Endodermal cell (in vitro differentiated cells): ENCODE measurements at regions not wholly inside any gene's neighbourhood (a gene's known extent, or its start where the extent isn't known, plus 50 kb on each side); places are given as distances from the start of the nearest gene placed in this dataset.

Experiments used
- DNase-seq: peaks from one replicate; pipeline ENCODE4 v3.0.0-alpha.2; 2017
- H3K27ac ChIP-seq: 2 replicates; pipeline ENCODE4 v1.5.1; 2013; ENCODE audit warnings: mild to moderate bottlenecking, low read depth, low read length, moderate library complexity
- H3K27me3 ChIP-seq: 2 replicates; pipeline ENCODE4 v1.6.1; 2013; ENCODE audit warnings: mild to moderate bottlenecking, low read length, moderate library complexity; ENCODE audit not compliant: insufficient read depth, control insufficient read depth, poor library complexity, severe bottlenecking
- H3K36me3 ChIP-seq: 2 replicates; pipeline ENCODE4 v1.7.0; 2013; ENCODE audit warnings: mild to moderate bottlenecking, low read length, moderate library complexity; ENCODE audit not compliant: control insufficient read depth, insufficient read depth
- H3K4me1 ChIP-seq: one replicate; pipeline ENCODE4 v1.7.0; 2013; ENCODE audit warnings: low read length; ENCODE audit not compliant: control insufficient read depth, insufficient read depth
- H3K4me3 ChIP-seq: 2 replicates; pipeline ENCODE4 v1.5.1; 2013; ENCODE audit warnings: mild to moderate bottlenecking, low read length, moderate library complexity
- H3K9ac ChIP-seq: 2 replicates; pipeline ENCODE4 v1.6.1; 2013; ENCODE audit warnings: mild to moderate bottlenecking, low read length, moderate library complexity; ENCODE audit not compliant: poor library complexity, severe bottlenecking; ENCODE audit errors: extremely low read depth
- H3K9me3 ChIP-seq: 2 replicates; pipeline ENCODE4 v1.6.1; 2013; ENCODE audit warnings: mild to moderate bottlenecking, low read length, moderate library complexity; ENCODE audit not compliant: control insufficient read depth
- H3K27ac Mint-ChIP-seq: 2 replicates; pipeline ENCODE4 v1.8.0; 2020; ENCODE audit warnings: mixed read lengths
- H3K27me3 Mint-ChIP-seq: 2 replicates; pipeline ENCODE4 v1.8.0; 2021; ENCODE audit warnings: mild to moderate bottlenecking, mixed read lengths; ENCODE audit not compliant: insufficient read depth
- H3K36me3 Mint-ChIP-seq: 2 replicates; pipeline ENCODE4 v1.8.0; 2020; ENCODE audit warnings: low read depth, mixed read lengths
- H3K4me1 Mint-ChIP-seq: 2 replicates; pipeline ENCODE4 v1.8.0; 2020; ENCODE audit warnings: mixed read lengths
- H3K4me3 Mint-ChIP-seq: 2 replicates; pipeline ENCODE4 v1.8.0; 2020; ENCODE audit warnings: mild to moderate bottlenecking, moderate library complexity, mixed read lengths
- H3K9me3 Mint-ChIP-seq: 2 replicates; pipeline ENCODE4 v1.8.0; 2020; ENCODE audit warnings: mild to moderate bottlenecking, mixed read lengths
- WGBS, 2 experiments: methylation state at CpG; one replicate each; pipeline versions ENCODE4 v1.1.5 to v1.1.7; 2013; ENCODE audit warnings: missing lambda C conversion rate in 2 of 2, mixed read lengths in 1 of 2; ENCODE audit not compliant: insufficient coverage in 1 of 2, insufficient read length in 1 of 2; 5-methylcytosine and 5-hydroxymethylcytosine counted together
- TF ChIP-seq, protein P1 (sequence below): fragments of 200-600 bp; sonication (generic); conservative IDR thresholded peaks from 2 replicates; pipeline ENCODE4 v1.5.0; 2021; ENCODE audit warnings: antibody characterized with exemption, mild to moderate bottlenecking

DNA sequence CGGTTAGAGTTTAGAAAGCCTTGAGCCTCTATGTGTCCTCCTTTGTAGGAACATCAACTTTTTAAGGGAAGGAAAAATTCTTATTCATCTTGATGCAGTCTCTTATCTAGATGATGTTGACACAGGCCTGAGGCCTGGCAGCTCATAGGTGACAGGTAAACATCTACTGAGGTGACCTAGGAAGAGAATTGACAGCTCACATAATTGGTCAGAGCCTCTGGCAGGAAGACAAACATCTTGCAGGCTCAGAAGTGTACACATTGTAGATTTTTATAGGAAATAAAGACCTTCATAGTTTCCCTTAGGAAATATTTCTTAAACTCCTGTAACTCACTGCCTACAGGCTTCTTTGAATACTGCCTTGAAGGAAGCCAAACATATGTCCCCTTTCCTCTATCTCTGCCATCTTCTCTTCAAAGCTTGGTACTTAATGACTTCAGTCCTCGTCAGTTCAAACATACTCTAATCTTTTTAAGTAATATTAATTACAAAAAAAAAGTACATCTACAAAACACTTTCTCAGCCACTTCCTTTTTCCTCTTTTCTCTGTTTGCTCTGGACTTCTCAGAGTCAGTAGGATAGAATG lies 341.3 kb downstream of the TBL1XR1 start:
- no peak overlapping the region for H3K27ac Mint-ChIP-seq
- WGBS, 2 experiments = 75% methylated on average over 2 of the region's 2 CpGs; no CpG with 5 or more reads in 1 of the 2 experiments
- no peak overlapping the region for H3K4me3 Mint-ChIP-seq

DNA sequence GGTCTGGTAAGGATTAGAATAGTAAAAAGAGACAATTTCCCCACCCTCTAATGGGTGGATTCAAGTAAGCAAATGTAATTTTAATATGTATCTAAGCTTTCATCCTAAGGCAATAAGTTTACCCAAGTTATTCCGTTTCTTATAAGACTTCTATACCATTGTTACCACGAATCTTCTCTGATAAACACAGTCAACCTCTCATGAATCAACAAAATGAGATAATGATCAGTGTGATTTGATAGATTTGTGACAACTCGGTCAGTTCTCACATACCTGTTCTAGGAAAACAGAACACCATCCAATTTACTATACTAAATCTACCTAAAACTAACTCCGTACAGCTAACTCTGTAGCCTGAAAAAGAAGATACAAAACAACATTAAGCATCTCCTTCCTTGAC lies 342.1 kb downstream of the TBL1XR1 start:
- Histone ChIP-seq H3K27ac (no peak overlapping the region), H3K27me3 (peaks cover 4% of the 10 kb centered on the region), H3K9ac (no peak overlapping the region), H3K9me3 (peaks cover 5% of the 10 kb centered on the region), H3K4me3 (peak overlapping the region; percentile 21), H3K4me1 (peaks cover 5% of the 10 kb centered on the region), H3K36me3 (no peaks in the 10 kb centered on the region)
- 69% methylated on average over 4 of the region's 4 CpGs; no CpG with 5 or more reads in 1 of the 2 experiments for WGBS, 2 experiments
- Mint-ChIP-seq H3K9me3 (peaks cover under 1% of the 10 kb centered on the region), H3K27me3 (peaks cover 34% of the 10 kb centered on the region), H3K36me3 (no peaks in the 10 kb centered on the region), H3K4me3 (peak overlapping the region; percentile 6), H3K27ac (no peak overlapping the region), H3K4me1 (peaks cover 28% of the 10 kb centered on the region)
- DNase-seq = no peak
- TF ChIP-seq, protein P1, sequence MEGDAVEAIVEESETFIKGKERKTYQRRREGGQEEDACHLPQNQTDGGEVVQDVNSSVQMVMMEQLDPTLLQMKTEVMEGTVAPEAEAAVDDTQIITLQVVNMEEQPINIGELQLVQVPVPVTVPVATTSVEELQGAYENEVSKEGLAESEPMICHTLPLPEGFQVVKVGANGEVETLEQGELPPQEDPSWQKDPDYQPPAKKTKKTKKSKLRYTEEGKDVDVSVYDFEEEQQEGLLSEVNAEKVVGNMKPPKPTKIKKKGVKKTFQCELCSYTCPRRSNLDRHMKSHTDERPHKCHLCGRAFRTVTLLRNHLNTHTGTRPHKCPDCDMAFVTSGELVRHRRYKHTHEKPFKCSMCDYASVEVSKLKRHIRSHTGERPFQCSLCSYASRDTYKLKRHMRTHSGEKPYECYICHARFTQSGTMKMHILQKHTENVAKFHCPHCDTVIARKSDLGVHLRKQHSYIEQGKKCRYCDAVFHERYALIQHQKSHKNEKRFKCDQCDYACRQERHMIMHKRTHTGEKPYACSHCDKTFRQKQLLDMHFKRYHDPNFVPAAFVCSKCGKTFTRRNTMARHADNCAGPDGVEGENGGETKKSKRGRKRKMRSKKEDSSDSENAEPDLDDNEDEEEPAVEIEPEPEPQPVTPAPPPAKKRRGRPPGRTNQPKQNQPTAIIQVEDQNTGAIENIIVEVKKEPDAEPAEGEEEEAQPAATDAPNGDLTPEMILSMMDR = no peak

More for the DNA sequence above, 341.3 kb downstream of the TBL1XR1 start:
- H3K4me1 Mint-ChIP-seq = peaks cover 20% of the 10 kb centered on the region
- Histone ChIP-seq H3K27ac (no peak overlapping the region), H3K27me3 (peaks cover 4% of the 10 kb centered on the region), H3K36me3 (no peaks in the 10 kb centered on the region), H3K4me3 (peak overlapping the region; percentile 21), H3K4me1 (peaks cover 5% of the 10 kb centered on the region), H3K9me3 (peaks cover 8% of the 10 kb centered on the region), H3K9ac (no peak overlapping the region)
- H3K36me3 Mint-ChIP-seq = peaks cover 3% of the 10 kb centered on the region
- H3K27me3 Mint-ChIP-seq = peaks cover 34% of the 10 kb centered on the region
- DNase-seq = no peak
- peaks cover 7% of the 10 kb centered on the region for H3K9me3 Mint-ChIP-seq
- TF ChIP-seq, protein P1 = no peak

DNA sequence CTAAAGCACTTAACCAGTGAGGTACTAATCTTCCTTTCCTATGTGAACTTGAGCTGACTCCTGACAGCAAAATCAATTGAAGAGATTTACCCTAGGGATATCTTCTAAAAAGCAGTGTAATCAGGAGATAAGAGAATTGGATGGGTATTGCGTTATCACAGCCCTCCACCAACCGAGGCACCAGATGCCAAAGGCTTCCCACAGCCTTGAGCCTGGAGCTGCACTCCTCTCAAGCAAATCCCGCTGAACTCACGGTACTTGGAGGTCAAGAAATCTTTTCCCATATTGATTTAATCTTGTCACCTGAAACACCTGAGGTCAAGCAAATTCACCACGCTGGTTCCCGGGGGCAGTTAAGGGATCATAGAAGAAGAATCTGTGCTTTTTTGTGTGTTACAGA lies 346.8 kb downstream of the TBL1XR1 start:
- no peaks in the 10 kb centered on the region for H3K9me3 ChIP-seq
- WGBS, 2 experiments = 62 to 80% methylated on average over 6 of the region's 6 CpGs
- H3K36me3 ChIP-seq = no peaks in the 10 kb centered on the region
- TF ChIP-seq, protein P1 = no peak
- Mint-ChIP-seq H3K9me3 (no peaks in the 10 kb centered on the region), H3K4me3 (no peak overlapping the region), H3K36me3 (no peaks in the 10 kb centered on the region), H3K27me3 (peaks cover 36% of the 10 kb centered on the region), H3K4me1 (peaks cover 22% of the 10 kb centered on the region), H3K27ac (no peak overlapping the region)
- no peak overlapping the region for H3K4me3 ChIP-seq
- H3K27me3 ChIP-seq = peaks cover 31% of the 10 kb centered on the region
- peaks cover 7% of the 10 kb centered on the region for H3K4me1 ChIP-seq
- no peak overlapping the region for H3K27ac ChIP-seq
- H3K9ac ChIP-seq = no peak overlapping the region
- DNase-seq = peak; percentile 56
